AG04450 (cell line): ENCODE measurements at regions not wholly inside any gene's neighbourhood (a gene's known extent, or its start where the extent isn't known, plus 50 kb on each side); places are given as distances from the start of the nearest gene placed in this dataset.

Experiments
- CTCF ChIA-PET: fragments of 300-600, 350-600 bp; formaldehyde crosslinking; extraction: SDS; loops from one replicate; lab custom pipeline; 2022; ENCODE audit warnings: antibody characterized with exemption, inconsistent platforms; lab: Charles Lee
- POLR2A ChIA-PET: fragments of 350-600 bp; formaldehyde crosslinking; extraction: SDS; loops from one replicate; lab custom pipeline; 2021; ENCODE audit warnings: antibody characterized with exemption, inconsistent platforms; lab: Yijun Ruan, JAX
- DNase-seq: peaks from one replicate; pipeline ENCODE4 v3.0.0-alpha.2; 2011; ENCODE audit warnings: low read depth, low spot score
- H3K27ac ChIP-seq: one replicate; pipeline ENCODE4 v1.5.1; 2012; ENCODE audit warnings: low read depth, low read length, control low read depth
- H3K27me3 ChIP-seq: one replicate; pipeline ENCODE4 v1.6.0; 2012; ENCODE audit warnings: low read length; ENCODE audit not compliant: control insufficient read depth, insufficient read depth
- H3K4me3 ChIP-seq: 2 replicates; pipeline ENCODE4 v1.5.1; 2011; ENCODE audit warnings: mild to moderate bottlenecking, low read depth, low read length, control low read depth
- H3K9me3 ChIP-seq: 2 replicates; pipeline ENCODE4 v1.5.1; 2012; ENCODE audit warnings: low read length; ENCODE audit not compliant: control insufficient read depth, insufficient read depth
- CTCF ChIP-seq: IDR thresholded peaks from 2 replicates; pipeline ENCODE4 v1.5.1; 2011; ENCODE audit warnings: low read depth, low read length, control low read depth, inconsistent platforms

GRCh38 chr15:95715906-95716656 is 614.4 kb upstream of the NR2F2 start:
- Histone ChIP-seq H3K27ac (no peak overlapping the region), H3K9me3 (no peaks in the 10 kb centered on the region), H3K4me3 (no peak overlapping the region), H3K27me3 (no peaks in the 10 kb centered on the region)
- ChIA-PET POLR2A (no interaction called here), CTCF (interaction anchor here (0.7 kb wide), 1 partner anchor 118 kb away, joined by 4 read pairs; no protein-coding TSS in a partner anchor)
- TF ChIP-seq CTCF, result no peak
- DNase-seq, result no peak

GRCh38 chr15:95716708-95717107 is 613.8 kb upstream of the NR2F2 start:
- H3K27me3 ChIP-seq, result no peaks in the 10 kb centered on the region
- TF ChIP-seq CTCF, result no peak
- H3K4me3 ChIP-seq, result no peak overlapping the region
- no peaks in the 10 kb centered on the region for H3K9me3 ChIP-seq
- DNase-seq, result no peak
- H3K27ac ChIP-seq, result no peak overlapping the region
- CTCF ChIA-PET, result interaction anchor here (0.7 kb wide), 1 partner anchor 119 kb away, joined by 4 read pairs; no protein-coding TSS in a partner anchor
- POLR2A ChIA-PET, result no interaction called here

GRCh38 chr15:95718441-95718840 is 612.1 kb upstream of the NR2F2 start:
- no peak for DNase-seq
- Histone ChIP-seq H3K27me3 (no peaks in the 10 kb centered on the region), H3K27ac (no peak overlapping the region), H3K4me3 (no peak overlapping the region), H3K9me3 (no peaks in the 10 kb centered on the region)
- POLR2A ChIA-PET, result no interaction called here
- CTCF ChIA-PET, result no interaction called here
- no peak for TF ChIP-seq CTCF

GRCh38 chr15:95724908-95725633 is 605.4 kb upstream of the NR2F2 start:
- no peak for TF ChIP-seq CTCF
- POLR2A ChIA-PET, result no interaction called here
- Histone ChIP-seq H3K4me3 (no peak overlapping the region), H3K27me3 (no peaks in the 10 kb centered on the region), H3K9me3 (no peaks in the 10 kb centered on the region), H3K27ac (no peak overlapping the region)
- DNase-seq, result no peak
- CTCF ChIA-PET, result no interaction called here

- no peak for DNase-seq
- Histone ChIP-seq H3K27ac (no peak overlapping the region), H3K4me3 (no peak overlapping the region), H3K9me3 (no peaks in the 10 kb centered on the region), H3K27me3 (no peaks in the 10 kb centered on the region)
- TF ChIP-seq CTCF, result no peak
- POLR2A ChIA-PET, result no interaction called here
- CTCF ChIA-PET, result no interaction called here
Observed at GRCh38 chr15:95726891-95727290, 603.6 kb upstream of the NR2F2 start.
